ENCODE measurements at regions not wholly inside any gene's neighbourhood (a gene's known extent, or its start where the extent isn't known, plus 50 kb on each side); places are given as distances from the start of the nearest gene placed in this dataset.

DNA sequence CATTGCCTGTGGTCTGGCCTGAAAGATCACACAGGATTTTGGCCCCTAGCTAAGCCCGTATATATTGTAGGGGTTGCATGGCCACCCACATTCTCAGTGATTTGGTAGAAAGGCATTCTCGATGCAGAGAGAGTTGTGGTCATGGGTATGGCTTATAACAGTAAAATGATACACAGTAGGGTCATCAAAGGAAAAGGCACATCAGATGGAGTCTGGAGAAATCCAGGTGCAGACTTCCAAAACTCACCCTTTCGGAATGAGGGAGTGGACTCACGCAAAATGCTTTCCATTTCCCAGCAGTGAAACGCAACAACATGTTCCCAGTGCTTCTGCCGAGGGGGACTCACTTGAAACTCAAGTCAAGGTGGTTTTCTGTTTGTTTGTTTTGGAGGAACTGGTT is 802.5 kb upstream of the SLITRK1 start:
- TF ChIP-seq EZH2 (IDR thresholded peaks at IDR 0.05) (no peak), POLR2AphosphoS5 (IDR thresholded peaks at IDR 0.05; ENCODE audit: borderline replicate concordance, low read depth, low read length) (no peak), FOXP2 (optimal IDR thresholded peaks at IDR 0.05; ENCODE audit: control extremely low read depth, extremely low read length, insufficient read depth) (no peak)
